ENCODE measurements at regions not wholly inside any gene's neighbourhood (a gene's known extent, or its start where the extent isn't known, plus 50 kb on each side); places are given as distances from the start of the nearest gene placed in this dataset.

DNA sequence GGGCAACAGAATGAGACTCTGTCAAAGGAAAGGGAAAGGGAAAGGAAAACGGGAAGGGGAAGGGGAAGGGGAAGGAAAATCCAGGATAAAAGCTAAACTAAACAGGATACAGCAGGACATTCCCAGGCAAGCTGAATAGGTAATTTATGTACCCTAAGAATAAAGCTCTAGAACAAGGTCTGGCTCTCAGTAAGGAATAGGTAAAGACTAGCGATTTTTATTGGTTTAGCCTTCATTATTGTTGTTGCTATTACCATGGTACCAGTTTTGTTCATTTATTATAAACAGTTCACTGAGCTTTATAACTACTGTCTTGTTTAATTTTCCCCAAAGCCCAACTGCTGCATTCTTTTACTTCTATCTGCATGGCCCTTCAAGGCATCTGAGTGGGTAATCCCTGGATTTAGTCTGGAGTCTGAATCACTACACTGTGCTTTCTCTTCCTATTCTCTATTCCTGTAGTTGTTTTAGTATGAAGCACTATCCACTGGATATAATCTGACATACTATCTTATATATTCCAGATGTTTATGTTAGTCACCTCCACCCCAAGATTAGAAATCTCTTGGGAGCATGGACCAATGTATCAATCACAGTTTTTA is 127.1 kb upstream of the TANK start:
- Mint-ChIP-seq H3K27ac (ENCODE audit: unreplicated experiment) (no peak overlapping the region), H3K4me3 (ENCODE audit: unreplicated experiment) (no peak overlapping the region), H3K36me3 (ENCODE audit: unreplicated experiment) (no peaks in the 10 kb centered on the region), H3K27me3 (ENCODE audit: unreplicated experiment) (no peaks in the 10 kb centered on the region), H3K9me3 (ENCODE audit: unreplicated experiment) (no peaks in the 10 kb centered on the region), H3K4me1 (ENCODE audit: low read depth, unreplicated experiment) (no peaks in the 10 kb centered on the region)
- DNase-seq: no peak
- TF ChIP-seq, protein P1, sequence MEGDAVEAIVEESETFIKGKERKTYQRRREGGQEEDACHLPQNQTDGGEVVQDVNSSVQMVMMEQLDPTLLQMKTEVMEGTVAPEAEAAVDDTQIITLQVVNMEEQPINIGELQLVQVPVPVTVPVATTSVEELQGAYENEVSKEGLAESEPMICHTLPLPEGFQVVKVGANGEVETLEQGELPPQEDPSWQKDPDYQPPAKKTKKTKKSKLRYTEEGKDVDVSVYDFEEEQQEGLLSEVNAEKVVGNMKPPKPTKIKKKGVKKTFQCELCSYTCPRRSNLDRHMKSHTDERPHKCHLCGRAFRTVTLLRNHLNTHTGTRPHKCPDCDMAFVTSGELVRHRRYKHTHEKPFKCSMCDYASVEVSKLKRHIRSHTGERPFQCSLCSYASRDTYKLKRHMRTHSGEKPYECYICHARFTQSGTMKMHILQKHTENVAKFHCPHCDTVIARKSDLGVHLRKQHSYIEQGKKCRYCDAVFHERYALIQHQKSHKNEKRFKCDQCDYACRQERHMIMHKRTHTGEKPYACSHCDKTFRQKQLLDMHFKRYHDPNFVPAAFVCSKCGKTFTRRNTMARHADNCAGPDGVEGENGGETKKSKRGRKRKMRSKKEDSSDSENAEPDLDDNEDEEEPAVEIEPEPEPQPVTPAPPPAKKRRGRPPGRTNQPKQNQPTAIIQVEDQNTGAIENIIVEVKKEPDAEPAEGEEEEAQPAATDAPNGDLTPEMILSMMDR (IDR thresholded peaks at IDR 0.05; ENCODE audit: partially characterized antibody, unreplicated experiment): no peak

- H3K4me3 Mint-ChIP-seq (ENCODE audit: unreplicated experiment): no peak overlapping the region
- H3K27ac Mint-ChIP-seq (ENCODE audit: unreplicated experiment): no peak overlapping the region
- DNase-seq: no peak
- H3K9me3 Mint-ChIP-seq (ENCODE audit: unreplicated experiment): no peaks in the 10 kb centered on the region
- TF ChIP-seq, protein P1 (IDR thresholded peaks at IDR 0.05; ENCODE audit: partially characterized antibody, unreplicated experiment): no peak
- H3K27me3 Mint-ChIP-seq (ENCODE audit: unreplicated experiment): no peaks in the 10 kb centered on the region
- no peaks in the 10 kb centered on the region for H3K36me3 Mint-ChIP-seq (ENCODE audit: unreplicated experiment)
- H3K4me1 Mint-ChIP-seq (ENCODE audit: low read depth, unreplicated experiment): peaks cover 13% of the 10 kb centered on the region
These were observed 123.3 kb upstream of the TANK start for GRCh38 chr2:161036926-161037325.

DNA sequence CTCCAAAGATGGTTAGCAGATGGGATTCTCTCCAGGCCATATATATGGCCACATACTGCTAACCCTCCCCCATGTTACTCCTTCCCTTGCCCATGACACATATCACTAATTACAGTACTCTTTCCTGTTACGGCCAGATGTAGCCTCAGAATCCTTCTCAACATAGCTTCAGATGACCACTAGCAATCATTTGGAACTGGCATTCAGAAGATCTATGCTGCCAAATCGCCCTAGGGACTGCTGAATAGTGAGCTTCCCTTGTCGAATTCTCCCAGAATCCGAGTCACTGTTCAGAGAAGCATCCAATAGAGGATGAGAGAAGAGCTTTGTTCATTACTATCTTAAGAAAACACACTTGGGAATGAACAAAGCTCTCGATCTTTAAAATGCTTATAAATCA is 121.2 kb upstream of the TANK start:
- no peaks in the 10 kb centered on the region for H3K36me3 Mint-ChIP-seq (ENCODE audit: unreplicated experiment)
- DNase-seq: no peak
- no peak overlapping the region for H3K4me3 Mint-ChIP-seq (ENCODE audit: unreplicated experiment)
- no peaks in the 10 kb centered on the region for H3K9me3 Mint-ChIP-seq (ENCODE audit: unreplicated experiment)
- H3K27ac Mint-ChIP-seq (ENCODE audit: unreplicated experiment): no peak overlapping the region
- TF ChIP-seq, protein P1 (IDR thresholded peaks at IDR 0.05; ENCODE audit: partially characterized antibody, unreplicated experiment): no peak
- H3K4me1 Mint-ChIP-seq (ENCODE audit: low read depth, unreplicated experiment): peaks cover 23% of the 10 kb centered on the region
- no peaks in the 10 kb centered on the region for H3K27me3 Mint-ChIP-seq (ENCODE audit: unreplicated experiment)

DNA sequence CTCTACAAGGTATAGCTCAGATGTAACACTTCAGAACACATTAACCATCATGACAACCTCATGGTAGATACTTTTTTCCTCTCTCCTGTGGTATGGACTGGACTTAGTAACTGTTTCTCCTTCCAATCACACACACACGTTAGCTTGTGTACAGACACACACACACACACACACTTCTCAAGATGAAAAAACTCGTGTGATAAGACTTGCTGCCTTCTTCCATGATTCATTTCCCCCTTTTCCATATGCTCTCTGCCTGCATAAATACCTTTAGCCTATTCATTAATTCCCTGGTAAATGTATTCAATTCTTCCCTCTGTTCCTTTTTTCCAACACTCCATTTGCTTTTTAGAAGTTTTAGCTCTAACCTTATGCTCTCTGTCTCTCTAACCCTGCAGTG is 118.9 kb upstream of the TANK start:
- TF ChIP-seq, protein P1 (IDR thresholded peaks at IDR 0.05; ENCODE audit: partially characterized antibody, unreplicated experiment): no peak
- no peaks in the 10 kb centered on the region for H3K9me3 Mint-ChIP-seq (ENCODE audit: unreplicated experiment)
- H3K27me3 Mint-ChIP-seq (ENCODE audit: unreplicated experiment): no peaks in the 10 kb centered on the region
- no peaks in the 10 kb centered on the region for H3K36me3 Mint-ChIP-seq (ENCODE audit: unreplicated experiment)
- no peak overlapping the region for H3K4me3 Mint-ChIP-seq (ENCODE audit: unreplicated experiment)
- H3K4me1 Mint-ChIP-seq (ENCODE audit: low read depth, unreplicated experiment): peaks cover 23% of the 10 kb centered on the region
- peak overlapping the region; percentile 25 for H3K27ac Mint-ChIP-seq (ENCODE audit: unreplicated experiment)
- no peak for DNase-seq

GRCh38 chr2:161042990-161043625 is 117.1 kb upstream of the TANK start:
- DNase-seq: no peak
- H3K36me3 Mint-ChIP-seq (ENCODE audit: unreplicated experiment): no peaks in the 10 kb centered on the region
- TF ChIP-seq, protein P1 (IDR thresholded peaks at IDR 0.05; ENCODE audit: partially characterized antibody, unreplicated experiment): no peak
- no peak overlapping the region for H3K4me3 Mint-ChIP-seq (ENCODE audit: unreplicated experiment)
- peaks cover 23% of the 10 kb centered on the region for H3K4me1 Mint-ChIP-seq (ENCODE audit: low read depth, unreplicated experiment)
- H3K27ac Mint-ChIP-seq (ENCODE audit: unreplicated experiment): no peak overlapping the region
- H3K9me3 Mint-ChIP-seq (ENCODE audit: unreplicated experiment): no peaks in the 10 kb centered on the region
- no peaks in the 10 kb centered on the region for H3K27me3 Mint-ChIP-seq (ENCODE audit: unreplicated experiment)

All from glutamatergic neuron (in vitro differentiated cells).